WI38 (cell line): ENCODE measurements at regions not wholly inside any gene's neighbourhood (a gene's known extent, or its start where the extent isn't known, plus 50 kb on each side); places are given as distances from the start of the nearest gene placed in this dataset.

Experiments used
- H3K4me3 ChIP-seq: 2 replicates; pipeline ENCODE4 v1.5.1; 2011; ENCODE audit warnings: low read depth, mild to moderate bottlenecking, control low read depth, low read length
- TF ChIP-seq, protein P1 (sequence below): IDR thresholded peaks from 2 replicates; pipeline ENCODE4 v1.5.1; 2012; ENCODE audit warnings: low read depth, mild to moderate bottlenecking, control low read depth, low read length

- no peak overlapping the region for H3K4me3 ChIP-seq
- TF ChIP-seq, protein P1, sequence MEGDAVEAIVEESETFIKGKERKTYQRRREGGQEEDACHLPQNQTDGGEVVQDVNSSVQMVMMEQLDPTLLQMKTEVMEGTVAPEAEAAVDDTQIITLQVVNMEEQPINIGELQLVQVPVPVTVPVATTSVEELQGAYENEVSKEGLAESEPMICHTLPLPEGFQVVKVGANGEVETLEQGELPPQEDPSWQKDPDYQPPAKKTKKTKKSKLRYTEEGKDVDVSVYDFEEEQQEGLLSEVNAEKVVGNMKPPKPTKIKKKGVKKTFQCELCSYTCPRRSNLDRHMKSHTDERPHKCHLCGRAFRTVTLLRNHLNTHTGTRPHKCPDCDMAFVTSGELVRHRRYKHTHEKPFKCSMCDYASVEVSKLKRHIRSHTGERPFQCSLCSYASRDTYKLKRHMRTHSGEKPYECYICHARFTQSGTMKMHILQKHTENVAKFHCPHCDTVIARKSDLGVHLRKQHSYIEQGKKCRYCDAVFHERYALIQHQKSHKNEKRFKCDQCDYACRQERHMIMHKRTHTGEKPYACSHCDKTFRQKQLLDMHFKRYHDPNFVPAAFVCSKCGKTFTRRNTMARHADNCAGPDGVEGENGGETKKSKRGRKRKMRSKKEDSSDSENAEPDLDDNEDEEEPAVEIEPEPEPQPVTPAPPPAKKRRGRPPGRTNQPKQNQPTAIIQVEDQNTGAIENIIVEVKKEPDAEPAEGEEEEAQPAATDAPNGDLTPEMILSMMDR, result no peak
These were observed 319.0 kb upstream of the CXCR4 start for GRCh38 chr2:136436936-136437335.

GRCh38 chr2:136434251-136434715, 316.3 kb upstream of the CXCR4 start:
- no peak overlapping the region for H3K4me3 ChIP-seq
- TF ChIP-seq, protein P1, result no peak

DNA sequence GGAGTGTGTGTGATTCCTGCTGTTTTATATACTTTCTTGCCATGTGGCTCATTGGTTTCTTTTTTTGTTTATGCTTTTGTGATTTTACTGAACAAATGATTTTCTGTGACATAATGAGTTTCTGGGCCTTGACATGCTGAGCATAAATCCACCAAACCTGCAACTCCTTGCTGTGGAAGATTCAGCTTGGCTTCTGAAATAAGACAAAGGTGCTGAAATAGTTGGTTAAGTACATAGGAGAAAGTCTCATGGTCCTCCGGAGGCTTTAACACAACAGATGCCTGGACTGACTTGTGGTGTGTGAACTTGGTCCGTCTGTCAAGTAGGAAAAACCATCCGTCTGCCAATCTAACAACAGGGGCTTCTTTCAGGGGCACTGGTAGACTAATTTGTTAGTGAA, 315.3 kb upstream of the CXCR4 start:
- no peak overlapping the region for H3K4me3 ChIP-seq
- TF ChIP-seq, protein P1, result no peak

DNA sequence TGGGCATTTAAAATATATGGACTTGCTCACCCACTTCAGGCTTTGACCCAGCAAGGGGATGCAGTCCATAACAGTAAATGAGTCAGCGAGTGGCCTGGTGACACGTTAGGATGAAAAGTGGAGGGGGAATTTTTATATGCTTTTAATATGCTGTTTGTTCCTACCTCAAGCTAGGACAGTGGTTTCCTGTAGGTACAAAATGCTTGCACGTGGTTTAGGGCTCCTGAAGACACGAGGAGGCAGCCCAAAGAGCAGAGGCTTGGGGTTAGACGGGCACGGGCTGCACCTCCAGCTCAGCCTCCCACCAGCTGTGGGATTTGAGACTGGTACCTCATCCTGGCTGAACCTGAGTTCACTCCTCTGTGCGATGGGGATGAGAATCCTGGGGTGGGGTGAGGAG, 306.2 kb upstream of the CXCR4 start:
- H3K4me3 ChIP-seq, result no peak overlapping the region
- TF ChIP-seq, protein P1, result no peak

GRCh38 chr2:136423516-136423996, 305.6 kb upstream of the CXCR4 start:
- peak overlapping the region; percentile 51 for H3K4me3 ChIP-seq
- TF ChIP-seq, protein P1, result peak; percentile 70

DNA sequence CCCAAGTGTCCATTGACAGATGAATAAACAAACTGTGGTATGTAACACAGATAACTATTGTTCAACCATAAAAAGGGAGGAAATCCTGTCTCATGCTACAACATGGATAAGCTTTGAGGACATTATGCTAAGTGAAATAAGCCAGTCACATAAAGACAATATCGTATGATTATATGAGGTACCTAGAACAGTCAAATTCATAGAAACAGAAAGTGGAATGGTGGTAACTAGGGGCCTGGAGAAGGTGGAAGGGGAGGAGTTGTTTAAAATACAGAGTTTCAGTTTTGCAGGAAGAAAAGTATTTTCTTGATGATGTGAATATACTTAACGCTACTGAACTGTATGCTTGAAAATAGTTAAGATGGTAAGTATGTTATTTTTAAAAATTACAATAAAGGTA, 304.6 kb upstream of the CXCR4 start:
- TF ChIP-seq, protein P1, result no peak
- H3K4me3 ChIP-seq, result no peak overlapping the region

GRCh38 chr2:136420346-136420745, 302.4 kb upstream of the CXCR4 start:
- TF ChIP-seq, protein P1, result no peak
- H3K4me3 ChIP-seq, result no peak overlapping the region
